SK-N-SH (cell line): ENCODE measurements at regions not wholly inside any gene's neighbourhood (a gene's known extent, or its start where the extent isn't known, plus 50 kb on each side); places are given as distances from the start of the nearest gene placed in this dataset.

Experiments
- CTCF ChIA-PET: fragments of 300-600, 350-600 bp; formaldehyde crosslinking; extraction: SDS; loops from one replicate; lab custom pipeline; 2021; lab: Yijun Ruan, JAX
- POLR2A ChIA-PET: fragments of 350-600 bp; sonication (Branson Sonifier 250); formaldehyde crosslinking; extraction: SDS; loops from one replicate; lab custom pipeline; 2020; ENCODE audit warnings: antibody characterized with exemption, inconsistent platforms; lab: Yijun Ruan, JAX
- DNase-seq: peaks from one replicate; pipeline ENCODE4 v3.0.0; 2012
- H2AFZ ChIP-seq: fragments of 200-600 bp; sonication (generic); 2 replicates; pipeline ENCODE4 v1.8.1; 2016; ENCODE audit warnings: antibody characterized with exemption, mild to moderate bottlenecking, low read depth
- H3F3A ChIP-seq: fragments of 200-600 bp; sonication (generic); replicated peaks from 2 replicates; pipeline ENCODE3; 2016; ENCODE audit warnings: antibody characterized with exemption, mild to moderate bottlenecking; ENCODE audit not compliant: insufficient read depth
- H3K27ac ChIP-seq, 2 experiments: fragments of 200-500 bp in 1 of 2; fragments of 200-600 bp in 1 of 2; sonication (Bioruptor generic) in 1 of 2; sonication (generic), shearing (Covaris generic) in 1 of 2; 2 replicates each; pipeline versions ENCODE4 v1.5.1 to v1.6.1; 2014 to 2016; ENCODE audit warnings: low read depth in 2 of 2, inconsistent platforms in 1 of 2, low read length in 1 of 2, mild to moderate bottlenecking in 1 of 2, mixed read lengths in 1 of 2
- H3K27me3 ChIP-seq: fragments of 200-600 bp; sonication (generic), shearing (Covaris generic); 2 replicates; pipeline ENCODE4 v1.6.1; 2016; ENCODE audit warnings: mixed run types; ENCODE audit not compliant: insufficient read depth
- H3K36me3 ChIP-seq, 2 experiments: fragments of 200-500 bp in 1 of 2; fragments of 200-600 bp in 1 of 2; sonication (Bioruptor generic) in 1 of 2; sonication (generic) in 1 of 2; replicated peaks in 1 of 2; 2 replicates each; pipeline versions ENCODE3 to v1.5.1; 2014 to 2016; ENCODE audit warnings: low read length in 1 of 2, mild to moderate bottlenecking in 1 of 2; ENCODE audit not compliant: insufficient read depth in 2 of 2, control insufficient read depth in 1 of 2
- H3K4me1 ChIP-seq, 2 experiments: fragments of 200-500 bp in 1 of 2; fragments of 200-600 bp in 1 of 2; sonication (Bioruptor generic) in 1 of 2; sonication (generic), shearing (Covaris generic) in 1 of 2; 2 replicates each; pipeline versions ENCODE4 v1.5.1 to v1.6.1; 2014 to 2016; ENCODE audit warnings: low read depth in 1 of 2, low read length in 1 of 2, mixed run types in 1 of 2; ENCODE audit not compliant: insufficient read depth in 2 of 2, control insufficient read depth in 1 of 2
- H3K4me2 ChIP-seq: fragments of 200-600 bp; sonication (generic), shearing (Covaris generic); 2 replicates; pipeline ENCODE4 v1.6.1; 2017; ENCODE audit warnings: mixed run types
- H3K4me3 ChIP-seq, 2 experiments: fragments of 200-500 bp in 1 of 2; fragments of 200-600 bp in 1 of 2; sonication (Bioruptor generic) in 1 of 2; sonication (generic), shearing (Covaris generic) in 1 of 2; 2 replicates each; pipeline versions ENCODE4 v1.5.1 to v1.8.1; 2014 to 2016; ENCODE audit warnings: low read depth in 2 of 2, inconsistent platforms in 1 of 2, low read length in 1 of 2, mild to moderate bottlenecking in 1 of 2, mixed read lengths in 1 of 2, moderate library complexity in 1 of 2
- H3K79me2 ChIP-seq: fragments of 200-600 bp; sonication (generic); 2 replicates; pipeline ENCODE4 v1.8.1; 2017; ENCODE audit warnings: mild to moderate bottlenecking; ENCODE audit not compliant: insufficient read depth
- H3K9ac ChIP-seq: fragments of 200-600 bp; sonication (generic); 2 replicates; pipeline ENCODE4 v1.6.1; 2017; ENCODE audit warnings: mixed run types
- H3K9me2 ChIP-seq: fragments of 200-600 bp; sonication (generic); 2 replicates; pipeline ENCODE4 v1.6.1; 2017; ENCODE audit warnings: mixed run types
- H3K9me3 ChIP-seq: fragments of 200-600 bp; sonication (generic); 2 replicates; pipeline ENCODE4 v1.6.1; 2017; ENCODE audit warnings: mixed run types, mild to moderate bottlenecking, moderate library complexity
- H4K20me1 ChIP-seq: fragments of 200-600 bp; sonication (generic); 2 replicates; pipeline ENCODE4 v1.6.1; 2017; ENCODE audit warnings: mild to moderate bottlenecking, mixed run types; ENCODE audit not compliant: insufficient read depth
- CHD2 ChIP-seq: fragments of 150-350 bp; IDR thresholded peaks from 2 replicates; pipeline ENCODE4 v1.6.1; 2018; ENCODE audit warnings: low read length; ENCODE audit not compliant: partially characterized antibody
- ELF1 ChIP-seq: IDR thresholded peaks from 2 replicates; pipeline ENCODE4 v1.4.0; 2012
- FOSL2 ChIP-seq: IDR thresholded peaks from 2 replicates; pipeline ENCODE4 v1.4.0; 2012; ENCODE audit warnings: low read depth, mild to moderate bottlenecking, moderate library complexity, borderline replicate concordance
- FOXJ3 ChIP-seq: sonication (generic); formaldehyde crosslinking; IDR thresholded peaks from 2 replicates; pipeline ENCODE4 v1.5.1; 2020; ENCODE audit warnings: mild to moderate bottlenecking, missing genetic modification reagents
- GABPA ChIP-seq: IDR thresholded peaks from 2 replicates; pipeline ENCODE4 v1.4.0; 2012; ENCODE audit warnings: low read depth, mild to moderate bottlenecking
- MEF2A ChIP-seq: IDR thresholded peaks from 2 replicates; pipeline ENCODE4 v1.4.0; 2012; ENCODE audit warnings: low read depth, borderline replicate concordance
- MXI1 ChIP-seq: IDR thresholded peaks from 2 replicates; pipeline ENCODE4 v1.6.1; 2012; ENCODE audit warnings: mild to moderate bottlenecking, low read depth, low read length, improper control_type of control experiment
- NFIC ChIP-seq: IDR thresholded peaks from 2 replicates; pipeline ENCODE4 v1.4.0; 2012; ENCODE audit warnings: borderline replicate concordance
- NRF1 ChIP-seq: IDR thresholded peaks from 2 replicates; pipeline ENCODE4 v1.6.1; 2012; ENCODE audit warnings: low read depth, mild to moderate bottlenecking, low read length
- RFX5 ChIP-seq: IDR thresholded peaks from 2 replicates; pipeline ENCODE4 v1.6.1; 2012; ENCODE audit warnings: mild to moderate bottlenecking, improper control_type of control experiment, low read length
- SIN3A ChIP-seq: IDR thresholded peaks from 2 replicates; pipeline ENCODE4 v1.6.1; 2012; ENCODE audit warnings: low read depth, mild to moderate bottlenecking, low read length, moderate library complexity, borderline replicate concordance
- SMC3 ChIP-seq: IDR thresholded peaks from 2 replicates; pipeline ENCODE4 v1.6.1; 2012; ENCODE audit warnings: low read depth, low read length, improper control_type of control experiment
- TEAD4 ChIP-seq: IDR thresholded peaks from 2 replicates; pipeline ENCODE4 v1.4.0; 2012; ENCODE audit warnings: mild to moderate bottlenecking, borderline replicate concordance; ENCODE audit not compliant: insufficient read depth
- WGBS: methylation state at CpG from one replicate; pipeline ENCODE4 v1.1.6; 2017; ENCODE audit warnings: low lambda C conversion rate; 5-methylcytosine and 5-hydroxymethylcytosine counted together
- TF ChIP-seq, protein P1 (sequence below): fragments of 200-600 bp; sonication (generic); IDR thresholded peaks from 2 replicates; pipeline ENCODE4 v1.6.1; 2017; ENCODE audit warnings: antibody characterized with exemption, mild to moderate bottlenecking, moderate library complexity
- TF ChIP-seq, protein P2 (sequence below): fragments of 150-350 bp; IDR thresholded peaks from 2 replicates; pipeline ENCODE4 v1.6.1; 2016; ENCODE audit warnings: mild to moderate bottlenecking, low read depth, low read length
- TF ChIP-seq, protein P3 (sequence below): IDR thresholded peaks from 2 replicates; pipeline ENCODE4 v1.4.0; 2012; ENCODE audit warnings: low read depth
- TF ChIP-seq, protein P4 (sequence below): IDR thresholded peaks from 2 replicates; pipeline ENCODE4; 2012
- TF ChIP-seq, protein P5 (sequence below): IDR thresholded peaks from 2 replicates; pipeline ENCODE4 v1.4.0; 2012; ENCODE audit warnings: low read depth, borderline replicate concordance
- TF ChIP-seq, protein P6 (sequence below): fragments of 150-350 bp; IDR thresholded peaks from 2 replicates; pipeline ENCODE4 v1.6.1; 2017; ENCODE audit warnings: antibody characterized with exemption, low read length, low read depth, borderline replicate concordance

DNA sequence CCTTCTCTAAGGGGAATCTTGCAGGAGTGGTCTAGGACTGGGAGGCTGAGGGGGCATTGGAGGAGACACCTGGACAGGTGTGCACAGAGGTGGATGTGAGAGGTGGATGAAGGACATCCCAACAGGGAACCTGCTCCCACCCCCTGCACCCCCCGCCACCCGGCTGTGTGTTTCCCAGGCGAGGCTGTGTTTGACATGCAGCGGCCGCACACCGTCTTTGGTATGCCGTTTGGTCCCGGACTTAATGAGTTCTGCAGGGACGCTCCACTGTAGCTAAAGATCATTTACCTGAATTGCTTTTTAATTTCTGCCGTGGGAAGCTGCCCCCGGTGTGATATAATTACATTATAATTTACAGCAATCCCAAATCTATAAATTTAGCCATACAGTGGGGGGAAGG lies 87.3 kb downstream of the GLI2 start:
- H3K27ac ChIP-seq: no peak overlapping the region
- H3K36me3 ChIP-seq: no peaks in the 10 kb centered on the region
- peaks cover 11 to 52% of the 10 kb centered on the region in 2 experiments; a peak in 3 of 4 replicates for H3K4me1 ChIP-seq
- H3K79me2 ChIP-seq: peaks cover 9% of the 10 kb centered on the region; the same call in 1 of the 2 replicates
- H3K9me3 ChIP-seq: no peaks in the 10 kb centered on the region
- no peak overlapping the region for H3K4me3 ChIP-seq
- H3K27me3 ChIP-seq: no peaks in the 10 kb centered on the region
- H2AFZ ChIP-seq: no peak overlapping the region
- no peaks in the 10 kb centered on the region for H3K9me2 ChIP-seq
- ChIA-PET CTCF (interaction anchor here (1.1 to 2.0 kb wide), 3 partner anchors 14 to 257 kb away, joined by 3 to 4 read pairs (median 3); no protein-coding TSS in a partner anchor), POLR2A (no interaction called here)
- DNase-seq: no peak
- H3F3A ChIP-seq: no peaks in the 10 kb centered on the region
- no peak overlapping the region for H3K9ac ChIP-seq
- TF ChIP-seq SIN3A: no peak
- TF ChIP-seq RFX5: no peak
- TF ChIP-seq, protein P1, sequence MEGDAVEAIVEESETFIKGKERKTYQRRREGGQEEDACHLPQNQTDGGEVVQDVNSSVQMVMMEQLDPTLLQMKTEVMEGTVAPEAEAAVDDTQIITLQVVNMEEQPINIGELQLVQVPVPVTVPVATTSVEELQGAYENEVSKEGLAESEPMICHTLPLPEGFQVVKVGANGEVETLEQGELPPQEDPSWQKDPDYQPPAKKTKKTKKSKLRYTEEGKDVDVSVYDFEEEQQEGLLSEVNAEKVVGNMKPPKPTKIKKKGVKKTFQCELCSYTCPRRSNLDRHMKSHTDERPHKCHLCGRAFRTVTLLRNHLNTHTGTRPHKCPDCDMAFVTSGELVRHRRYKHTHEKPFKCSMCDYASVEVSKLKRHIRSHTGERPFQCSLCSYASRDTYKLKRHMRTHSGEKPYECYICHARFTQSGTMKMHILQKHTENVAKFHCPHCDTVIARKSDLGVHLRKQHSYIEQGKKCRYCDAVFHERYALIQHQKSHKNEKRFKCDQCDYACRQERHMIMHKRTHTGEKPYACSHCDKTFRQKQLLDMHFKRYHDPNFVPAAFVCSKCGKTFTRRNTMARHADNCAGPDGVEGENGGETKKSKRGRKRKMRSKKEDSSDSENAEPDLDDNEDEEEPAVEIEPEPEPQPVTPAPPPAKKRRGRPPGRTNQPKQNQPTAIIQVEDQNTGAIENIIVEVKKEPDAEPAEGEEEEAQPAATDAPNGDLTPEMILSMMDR: no peak
- TF ChIP-seq, protein P2, sequence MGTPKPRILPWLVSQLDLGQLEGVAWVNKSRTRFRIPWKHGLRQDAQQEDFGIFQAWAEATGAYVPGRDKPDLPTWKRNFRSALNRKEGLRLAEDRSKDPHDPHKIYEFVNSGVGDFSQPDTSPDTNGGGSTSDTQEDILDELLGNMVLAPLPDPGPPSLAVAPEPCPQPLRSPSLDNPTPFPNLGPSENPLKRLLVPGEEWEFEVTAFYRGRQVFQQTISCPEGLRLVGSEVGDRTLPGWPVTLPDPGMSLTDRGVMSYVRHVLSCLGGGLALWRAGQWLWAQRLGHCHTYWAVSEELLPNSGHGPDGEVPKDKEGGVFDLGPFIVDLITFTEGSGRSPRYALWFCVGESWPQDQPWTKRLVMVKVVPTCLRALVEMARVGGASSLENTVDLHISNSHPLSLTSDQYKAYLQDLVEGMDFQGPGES: no peak
- no peak for TF ChIP-seq MXI1
- TF ChIP-seq SMC3: no peak
- TF ChIP-seq, protein P3, sequence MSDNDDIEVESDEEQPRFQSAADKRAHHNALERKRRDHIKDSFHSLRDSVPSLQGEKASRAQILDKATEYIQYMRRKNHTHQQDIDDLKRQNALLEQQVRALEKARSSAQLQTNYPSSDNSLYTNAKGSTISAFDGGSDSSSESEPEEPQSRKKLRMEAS: no peak
- no peak for TF ChIP-seq NRF1
- no peak for TF ChIP-seq CHD2
- TF ChIP-seq, protein P4, sequence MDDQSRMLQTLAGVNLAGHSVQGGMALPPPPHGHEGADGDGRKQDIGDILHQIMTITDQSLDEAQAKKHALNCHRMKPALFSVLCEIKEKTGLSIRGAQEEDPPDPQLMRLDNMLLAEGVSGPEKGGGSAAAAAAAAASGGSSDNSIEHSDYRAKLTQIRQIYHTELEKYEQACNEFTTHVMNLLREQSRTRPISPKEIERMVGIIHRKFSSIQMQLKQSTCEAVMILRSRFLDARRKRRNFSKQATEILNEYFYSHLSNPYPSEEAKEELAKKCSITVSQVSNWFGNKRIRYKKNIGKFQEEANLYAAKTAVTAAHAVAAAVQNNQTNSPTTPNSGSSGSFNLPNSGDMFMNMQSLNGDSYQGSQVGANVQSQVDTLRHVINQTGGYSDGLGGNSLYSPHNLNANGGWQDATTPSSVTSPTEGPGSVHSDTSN: no peak
- no peak for TF ChIP-seq FOSL2
- TF ChIP-seq FOXJ3: no peak
- TF ChIP-seq MEF2A: no peak
- TF ChIP-seq, protein P5, sequence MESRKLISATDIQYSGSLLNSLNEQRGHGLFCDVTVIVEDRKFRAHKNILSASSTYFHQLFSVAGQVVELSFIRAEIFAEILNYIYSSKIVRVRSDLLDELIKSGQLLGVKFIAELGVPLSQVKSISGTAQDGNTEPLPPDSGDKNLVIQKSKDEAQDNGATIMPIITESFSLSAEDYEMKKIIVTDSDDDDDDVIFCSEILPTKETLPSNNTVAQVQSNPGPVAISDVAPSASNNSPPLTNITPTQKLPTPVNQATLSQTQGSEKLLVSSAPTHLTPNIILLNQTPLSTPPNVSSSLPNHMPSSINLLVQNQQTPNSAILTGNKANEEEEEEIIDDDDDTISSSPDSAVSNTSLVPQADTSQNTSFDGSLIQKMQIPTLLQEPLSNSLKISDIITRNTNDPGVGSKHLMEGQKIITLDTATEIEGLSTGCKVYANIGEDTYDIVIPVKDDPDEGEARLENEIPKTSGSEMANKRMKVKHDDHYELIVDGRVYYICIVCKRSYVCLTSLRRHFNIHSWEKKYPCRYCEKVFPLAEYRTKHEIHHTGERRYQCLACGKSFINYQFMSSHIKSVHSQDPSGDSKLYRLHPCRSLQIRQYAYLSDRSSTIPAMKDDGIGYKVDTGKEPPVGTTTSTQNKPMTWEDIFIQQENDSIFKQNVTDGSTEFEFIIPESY: no peak
- no peak for TF ChIP-seq ELF1
- TF ChIP-seq NFIC: no peak
- no peak for TF ChIP-seq TEAD4
- TF ChIP-seq GABPA: no peak
- TF ChIP-seq, protein P6, sequence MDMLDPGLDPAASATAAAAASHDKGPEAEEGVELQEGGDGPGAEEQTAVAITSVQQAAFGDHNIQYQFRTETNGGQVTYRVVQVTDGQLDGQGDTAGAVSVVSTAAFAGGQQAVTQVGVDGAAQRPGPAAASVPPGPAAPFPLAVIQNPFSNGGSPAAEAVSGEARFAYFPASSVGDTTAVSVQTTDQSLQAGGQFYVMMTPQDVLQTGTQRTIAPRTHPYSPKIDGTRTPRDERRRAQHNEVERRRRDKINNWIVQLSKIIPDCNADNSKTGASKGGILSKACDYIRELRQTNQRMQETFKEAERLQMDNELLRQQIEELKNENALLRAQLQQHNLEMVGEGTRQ: no peak
- H3K4me2 ChIP-seq: no peak overlapping the region
- WGBS: 98% methylated on average over 11 of the region's 11 CpGs
- H4K20me1 ChIP-seq: peaks cover 43% of the 10 kb centered on the region; the same call in 1 of the 2 replicates
